Activated T-cell treated with anti-CD3 and anti-CD28 coated beads for 24 hours (primary cell): ENCODE measurements at regions not wholly inside any gene's neighbourhood (a gene's known extent, or its start where the extent isn't known, plus 50 kb on each side); places are given as distances from the start of the nearest gene placed in this dataset.

Experiments
- DNase-seq: peaks from one replicate; pipeline ENCODE4 v3.0.0-alpha.2; 2020; ENCODE audit warnings: low read depth

DNA sequence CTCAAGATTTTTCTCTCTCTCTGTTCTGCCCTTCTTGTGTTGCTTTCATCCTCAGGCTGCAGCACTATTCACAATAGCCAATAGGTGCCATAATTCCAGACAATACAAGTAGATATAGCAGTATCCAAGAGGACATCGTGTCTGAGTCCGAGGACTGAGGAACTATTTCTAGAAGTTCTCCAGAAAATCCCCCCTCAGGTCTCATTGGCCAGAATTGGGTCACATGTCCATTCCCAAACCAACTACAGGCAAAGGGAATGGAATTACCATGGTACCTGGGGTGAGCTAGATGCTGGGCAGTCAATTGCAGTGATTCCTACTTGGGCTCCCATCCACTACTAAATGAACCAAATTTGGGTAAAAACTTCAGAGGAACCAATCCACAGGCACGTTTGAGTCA is 301.9 kb upstream of the RASGEF1B start:
- DNase-seq, result no peak

DNA sequence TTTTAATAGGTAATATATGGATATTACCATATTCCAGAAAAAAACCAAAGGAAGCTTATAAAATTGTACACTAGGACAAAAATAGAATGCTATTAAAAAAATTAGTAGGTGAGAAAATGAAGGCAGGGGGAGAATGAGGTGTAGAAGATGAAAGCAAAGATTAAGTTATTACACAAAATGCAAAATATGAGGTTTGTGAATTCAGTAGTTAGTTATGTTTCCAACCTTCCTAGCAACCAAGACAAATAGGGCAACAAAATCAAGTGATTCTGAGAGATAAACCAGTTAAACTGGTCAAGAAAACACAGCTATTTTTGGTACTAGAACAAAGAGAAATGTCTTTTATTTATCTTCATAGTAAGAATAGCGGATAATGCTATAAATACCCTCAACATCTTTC is 300.0 kb upstream of the RASGEF1B start:
- no peak for DNase-seq

DNA sequence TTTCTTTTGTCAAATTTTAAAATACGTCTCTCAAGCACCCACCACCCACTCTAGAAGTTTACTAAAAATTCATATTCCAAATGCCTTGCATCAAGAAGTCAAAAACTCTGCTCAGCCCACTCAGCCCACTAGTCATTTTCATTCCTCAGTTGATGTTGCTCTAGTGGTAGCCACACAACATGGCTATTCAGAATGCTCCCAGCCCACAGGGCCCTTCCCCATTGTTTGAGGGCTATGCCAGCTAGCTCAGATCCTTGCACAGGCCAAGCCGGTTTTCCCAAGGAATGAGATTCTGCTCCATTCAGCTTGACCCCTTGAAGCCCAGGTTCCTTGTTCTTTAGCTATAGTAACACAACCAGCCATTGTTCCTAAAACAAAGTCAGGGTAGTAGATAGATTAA is 297.5 kb upstream of the RASGEF1B start:
- DNase-seq, result no peak

DNA sequence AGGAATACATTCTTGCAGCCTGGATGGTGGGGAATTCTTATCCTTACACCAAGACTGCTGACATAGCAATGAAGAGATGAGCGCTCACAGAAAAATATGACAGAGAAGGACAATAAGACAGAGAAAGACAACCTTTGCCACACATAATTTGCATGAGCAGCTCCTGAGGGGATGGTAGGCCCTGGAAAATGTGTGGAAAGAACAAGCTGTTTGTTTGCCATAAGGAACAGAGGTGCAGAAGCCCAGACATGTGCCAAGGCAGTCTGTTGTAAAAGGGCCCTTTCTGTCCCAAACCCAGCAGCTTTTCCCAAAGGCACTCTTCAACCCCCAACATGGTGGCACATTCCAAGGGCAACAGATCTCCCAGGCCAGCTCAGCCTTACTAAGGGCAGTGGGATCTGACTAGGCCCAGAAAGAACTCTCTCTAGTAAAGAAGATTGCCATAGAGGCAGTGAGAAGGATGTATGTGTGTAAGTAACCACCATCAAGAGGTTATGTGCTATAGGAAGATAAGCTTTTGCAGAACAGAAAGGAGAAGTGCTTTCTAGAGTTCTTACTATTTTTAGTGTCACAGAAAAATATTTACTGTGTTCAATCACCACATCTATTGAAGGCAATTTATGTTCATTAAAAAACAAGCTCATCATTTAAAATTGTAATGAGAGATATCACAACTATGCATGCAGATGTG is 287.0 kb upstream of the RASGEF1B start:
- DNase-seq, result no peak

- DNase-seq, result no peak
Measured at GRCh38 chr4:81757691-81758090, 286.0 kb upstream of the RASGEF1B start.

GRCh38 chr4:81756973-81757372 is 285.3 kb upstream of the RASGEF1B start:
- no peak for DNase-seq

GRCh38 chr4:81756042-81756441 is 284.3 kb upstream of the RASGEF1B start:
- no peak for DNase-seq

GRCh38 chr4:81754169-81754568 is 282.5 kb upstream of the RASGEF1B start:
- no peak for DNase-seq

- no peak for DNase-seq
Measured at GRCh38 chr4:81751531-81752289, 280.0 kb upstream of the RASGEF1B start.

GRCh38 chr4:81747242-81747930 is 275.7 kb upstream of the RASGEF1B start:
- no peak for DNase-seq

DNA sequence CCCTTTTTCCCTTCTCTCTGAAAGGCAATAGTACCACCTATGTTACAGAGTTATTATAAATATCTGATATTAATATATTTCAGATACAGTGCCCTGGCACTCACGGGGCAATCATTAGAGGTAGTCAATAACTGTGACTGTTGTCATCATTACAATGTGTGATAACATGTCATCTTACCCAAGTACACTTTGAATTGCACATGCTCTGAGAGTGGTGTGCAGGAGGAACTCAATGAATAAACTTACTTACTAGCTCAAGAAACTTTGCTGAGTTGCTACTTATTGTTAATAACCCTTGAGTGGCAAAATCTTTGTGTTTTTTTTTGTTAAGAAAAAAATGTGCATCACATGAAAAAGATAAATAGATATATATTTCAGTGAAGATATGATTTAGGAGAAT is 275.1 kb upstream of the RASGEF1B start:
- DNase-seq, result no peak

DNA sequence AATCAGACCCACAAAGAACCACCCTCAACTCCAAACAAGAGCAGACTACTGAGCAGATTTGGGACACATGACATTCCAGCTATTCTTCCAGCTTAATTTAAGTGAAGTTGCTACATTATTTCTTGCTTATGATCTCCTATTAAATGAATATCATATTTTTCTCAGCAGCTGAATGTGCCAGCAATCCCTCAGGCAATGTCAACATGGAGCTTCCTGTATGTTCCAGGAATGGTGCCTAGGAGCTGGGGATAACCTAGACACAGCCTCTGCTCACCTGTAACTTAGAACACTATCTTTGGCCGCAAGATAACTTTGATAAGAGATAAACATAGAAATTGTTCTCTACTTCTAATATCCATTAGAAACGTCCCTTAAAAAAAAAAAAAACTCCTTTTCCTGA is 274.4 kb upstream of the RASGEF1B start:
- DNase-seq, result no peak

GRCh38 chr4:81745050-81745449 is 273.3 kb upstream of the RASGEF1B start:
- DNase-seq, result no peak

DNA sequence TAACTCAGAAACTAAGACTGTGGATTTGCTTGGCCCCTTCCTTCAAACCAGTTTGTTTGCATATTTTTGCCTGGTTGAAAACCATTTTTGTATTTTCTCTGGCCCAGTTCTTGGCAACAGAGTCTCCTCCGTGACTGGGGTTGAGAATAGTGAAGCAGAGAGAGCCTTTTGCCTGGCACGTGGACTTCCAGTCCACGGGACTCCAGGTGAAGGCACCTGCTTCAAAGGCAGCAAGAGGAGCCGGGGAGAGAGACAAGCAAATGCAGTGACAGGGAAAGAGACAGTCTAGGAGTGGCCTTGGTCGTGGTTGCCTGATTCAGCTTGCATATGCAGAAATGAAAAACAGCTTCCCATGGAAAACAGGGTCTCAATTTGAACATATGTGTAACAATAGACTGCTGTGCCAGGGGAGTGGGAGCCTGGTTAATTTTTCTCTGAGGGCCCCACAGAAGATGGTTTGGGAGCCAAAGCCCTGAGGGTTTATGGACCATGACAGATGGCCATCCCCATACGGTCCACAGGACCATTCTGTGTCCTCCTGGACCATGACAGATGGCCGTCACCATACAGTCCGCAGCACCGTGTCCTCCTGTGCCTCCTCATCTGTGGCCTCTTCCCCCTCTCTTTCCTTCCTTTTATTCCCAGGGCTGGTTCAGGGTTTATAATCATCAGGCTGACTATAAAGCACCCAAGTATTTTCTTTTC is 272.2 kb upstream of the RASGEF1B start:
- no peak for DNase-seq

GRCh38 chr4:81740487-81740886 is 268.8 kb upstream of the RASGEF1B start:
- DNase-seq, result no peak

DNA sequence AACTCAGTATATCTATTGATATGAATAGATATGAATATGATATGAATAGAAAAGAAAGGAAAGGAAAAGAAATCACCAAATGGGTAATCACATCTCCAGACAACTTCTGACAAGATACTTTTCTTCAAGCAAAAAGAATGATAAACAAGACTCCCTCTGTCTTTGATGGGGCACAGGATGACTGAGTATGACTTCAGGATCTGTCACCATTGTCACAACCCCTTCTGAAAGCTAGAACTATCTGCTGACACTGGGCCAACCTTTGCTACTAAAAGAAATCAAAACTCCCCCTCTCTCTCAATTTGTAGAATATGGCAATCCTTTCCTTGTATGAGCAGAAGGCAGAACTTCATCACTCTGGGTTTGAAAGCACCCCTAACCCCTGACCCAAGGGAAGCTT is 267.2 kb upstream of the RASGEF1B start:
- no peak for DNase-seq

DNA sequence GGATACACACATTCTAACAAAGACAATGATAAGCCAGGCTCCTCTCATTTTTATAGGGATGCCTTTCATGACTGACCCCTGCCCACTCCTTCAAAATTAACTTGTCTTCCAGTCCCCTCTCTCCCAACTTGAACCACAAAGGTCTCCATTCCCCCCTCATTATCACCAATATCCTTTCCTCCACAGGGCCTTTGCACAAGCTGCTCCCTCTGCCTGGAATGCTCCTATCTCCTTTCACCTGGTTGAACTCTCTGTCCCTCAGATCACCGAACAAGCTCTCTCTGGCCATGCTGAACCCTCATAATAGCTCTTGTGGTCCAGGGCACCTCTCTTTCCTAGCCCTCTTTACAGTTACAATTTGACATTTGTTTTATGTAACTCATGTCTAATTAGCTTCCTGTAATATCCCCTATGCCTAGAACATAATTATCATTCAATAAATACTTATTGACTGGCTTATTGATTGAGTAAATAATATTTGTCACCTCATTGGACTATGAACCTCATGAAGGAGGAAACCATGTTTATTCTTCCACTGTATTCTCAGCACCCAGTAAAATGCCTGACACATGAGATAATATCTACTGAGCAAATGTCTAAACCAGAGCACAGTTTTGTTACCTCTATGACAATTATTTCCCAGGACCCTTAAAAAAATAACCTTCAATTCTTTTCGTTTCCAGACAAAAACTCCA is 266.3 kb upstream of the RASGEF1B start:
- DNase-seq, result no peak

- no peak for DNase-seq
Measured at GRCh38 chr4:81736324-81736723, 264.6 kb upstream of the RASGEF1B start.

GRCh38 chr4:81732980-81733379 is 261.3 kb upstream of the RASGEF1B start:
- no peak for DNase-seq

GRCh38 chr4:81724925-81725329 is 253.2 kb upstream of the RASGEF1B start:
- peak; percentile 58 for DNase-seq

GRCh38 chr4:81723927-81724587 is 252.3 kb upstream of the RASGEF1B start:
- DNase-seq, result no peak
